Heart right ventricle (tissue), 16 donors: ENCODE measurements at regions not wholly inside any gene's neighbourhood (a gene's known extent, or its start where the extent isn't known, plus 50 kb on each side); places are given as distances from the start of the nearest gene placed in this dataset.

Source experiments
- ATAC-seq, 8 donors: fragments of 200-7000 bp; cut with Tn5 transposase; one replicate each; pipeline ENCODE4 v1.9.1; 2020; ENCODE audit warnings: mild to moderate bottlenecking in 8 of 8, moderate library complexity in 8 of 8, moderate number of reproducible peaks in 1 of 8
- DNase-seq, 2 donors: peaks; one replicate each; pipeline ENCODE4 v3.0.0-alpha.2; 2020
- H3K27ac ChIP-seq, 10 donors: fragments of 200-600 bp; sonication (generic) in 2 of 10; one replicate each; pipeline versions ENCODE4 v1.5.0 to v1.8.0; 2020 to 2022; ENCODE audit warnings: mild to moderate bottlenecking in 3 of 10
- H3K27me3 ChIP-seq, 7 donors: fragments of 200-600 bp; one replicate each; pipeline ENCODE4 v1.8.0; 2021 to 2022; ENCODE audit warnings: mild to moderate bottlenecking in 2 of 7
- H3K36me3 ChIP-seq, 9 donors: fragments of 200-600 bp; sonication (generic) in 1 of 9; one replicate each; pipeline versions ENCODE4 v1.5.0 to v1.8.0; 2020 to 2022; ENCODE audit warnings: mild to moderate bottlenecking in 2 of 9
- H3K4me1 ChIP-seq, 9 donors: fragments of 200-600 bp; sonication (generic) in 1 of 9; one replicate each; pipeline versions ENCODE4 v1.5.0 to v1.8.0; 2020 to 2022; ENCODE audit warnings: mild to moderate bottlenecking in 4 of 9
- H3K4me3 ChIP-seq, 10 donors: fragments of 200-600 bp; sonication (generic) in 2 of 10; one replicate each; pipeline versions ENCODE4 v1.5.0 to v1.8.0; 2020 to 2022; ENCODE audit warnings: mild to moderate bottlenecking in 7 of 10, moderate library complexity in 2 of 10
- H3K9me3 ChIP-seq, 11 donors: fragments of 200-600 bp in 10 of 11; sonication (generic) in 2 of 11; one replicate each; pipeline versions ENCODE4 v1.5.0 to v1.8.0; 2013 to 2022; ENCODE audit warnings: mild to moderate bottlenecking in 2 of 11, control low read depth in 1 of 11, moderate library complexity in 1 of 11
- WGBS, 2 donors: extraction: QIAGEN DNeasy Blood & Tissue Kit; methylation state at CpG; one replicate each; pipeline ENCODE4 v1.1.7; 2013; ENCODE audit warnings: inconsistent platforms in 1 of 2; 5-methylcytosine and 5-hydroxymethylcytosine counted together
- intact Hi-C, 10 donors: fragments of 100-400 bp; cut with DNase I; formaldehyde crosslinking; loops; one replicate each; pipeline versions ENCODE4 v1.11.1 to v1.14.2; 2022
- TF ChIP-seq, protein P1 (sequence below), 9 donors: fragments of 200-600 bp; sonication (generic) in 2 of 9; IDR thresholded peaks; one replicate each; pipeline versions ENCODE4 v1.5.0 to v1.8.0; 2021 to 2022; ENCODE audit warnings: antibody characterized with exemption in 9 of 9, mild to moderate bottlenecking in 5 of 9, moderate library complexity in 1 of 9
- donor health status: Arrhythmogenic right ventricular cardiomyopathy.
- donor health status: ischemic (EF 13 %, LVEDD 7.1; RV severe dilation, severe dysfunction).
- donor health status: healthy with polysubstance abuse.
- donor health status: DM: no; HTN: yes; CAD: no.
- donor health status: DM: no; HTN: no; CAD: no.
- donor health status: ischemic (EF 25% LVEDD 6.9; RV normal size, moderate dysfunction).
- donor health status: ischemic (EF 25% LVEDD 5.7; RV mildly dilated, moderate dysfunction).
- donor health status: healthy.
- donor health status: DM: yes; HTN: yes; CAD: no.
- donor health status: Ischemic cardiomyopathy.
- donor health status: ischemic (EF 35%, LVEDD 5.7; RV mildly dilated, moderate dysfunction).
- donor health status: nonischemic (EF 11% LVEDD 7.7; RV severe dilation, severe dysfunction).
- donor health status: DM: yes; HTN: yes; CAD: no.
- donor health status: PGD.
- donor health status: ischemic (EF 29% LVEDD 5.4; RV normal size, mild dysfunction).
- donor health status: nonischemic (EF 23%, LVEDD 6.1; RV moderate dilation, normal function).

- Histone ChIP-seq H3K4me3 (no peak overlapping the region), H3K27me3 (no peaks in the 10 kb centered on the region), H3K4me1 (no peaks in the 10 kb centered on the region), H3K9me3 (peaks cover 0 to 5% (median 0%) of the 10 kb centered on the region in 11 donors), H3K36me3 (no peaks in the 10 kb centered on the region), H3K27ac (no peak overlapping the region)
- WGBS, 2 donors, result 75 to 76% methylated on average over 5 of the region's 5 CpGs
- intact Hi-C loops, result no loop called here
- no peak for DNase-seq
- no peak for ATAC-seq
- TF ChIP-seq, protein P1, sequence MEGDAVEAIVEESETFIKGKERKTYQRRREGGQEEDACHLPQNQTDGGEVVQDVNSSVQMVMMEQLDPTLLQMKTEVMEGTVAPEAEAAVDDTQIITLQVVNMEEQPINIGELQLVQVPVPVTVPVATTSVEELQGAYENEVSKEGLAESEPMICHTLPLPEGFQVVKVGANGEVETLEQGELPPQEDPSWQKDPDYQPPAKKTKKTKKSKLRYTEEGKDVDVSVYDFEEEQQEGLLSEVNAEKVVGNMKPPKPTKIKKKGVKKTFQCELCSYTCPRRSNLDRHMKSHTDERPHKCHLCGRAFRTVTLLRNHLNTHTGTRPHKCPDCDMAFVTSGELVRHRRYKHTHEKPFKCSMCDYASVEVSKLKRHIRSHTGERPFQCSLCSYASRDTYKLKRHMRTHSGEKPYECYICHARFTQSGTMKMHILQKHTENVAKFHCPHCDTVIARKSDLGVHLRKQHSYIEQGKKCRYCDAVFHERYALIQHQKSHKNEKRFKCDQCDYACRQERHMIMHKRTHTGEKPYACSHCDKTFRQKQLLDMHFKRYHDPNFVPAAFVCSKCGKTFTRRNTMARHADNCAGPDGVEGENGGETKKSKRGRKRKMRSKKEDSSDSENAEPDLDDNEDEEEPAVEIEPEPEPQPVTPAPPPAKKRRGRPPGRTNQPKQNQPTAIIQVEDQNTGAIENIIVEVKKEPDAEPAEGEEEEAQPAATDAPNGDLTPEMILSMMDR (IDR thresholded peaks at IDR 0.05), result no peak
Observed at GRCh38 chr2:21501376-21502027, 377.7 kb downstream of the TDRD15 start.

DNA sequence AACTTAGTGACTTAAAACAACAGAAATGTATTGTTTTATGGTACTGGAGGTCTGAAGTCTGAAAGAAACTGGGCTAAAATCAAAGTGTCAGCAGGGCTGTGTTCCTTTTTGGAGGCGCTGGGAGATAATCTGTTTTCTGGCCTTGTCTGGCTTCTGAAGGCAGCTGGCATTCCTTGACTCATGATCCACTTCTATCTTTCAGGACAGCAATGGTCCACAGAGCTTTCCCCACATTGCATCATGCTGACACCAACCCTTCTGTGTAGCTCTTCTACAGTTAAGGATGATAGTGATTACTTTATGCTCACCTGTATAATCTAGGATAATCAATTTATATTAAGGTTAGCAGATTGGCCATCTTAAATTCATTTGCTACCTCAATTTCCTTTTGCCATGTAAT, 392.1 kb downstream of the TDRD15 start:
- TF ChIP-seq, protein P1 (IDR thresholded peaks at IDR 0.05), result no peak
- H3K36me3 ChIP-seq, result no peaks in the 10 kb centered on the region
- ATAC-seq (no peak), DNase-seq (no peak)
- H3K27me3 ChIP-seq, result no peaks in the 10 kb centered on the region
- intact Hi-C loops, result no loop called here
- H3K4me3 ChIP-seq, result no peak overlapping the region
- WGBS, 2 donors, result 67 to 80% methylated on average over 1 of the region's 1 CpG
- H3K4me1 ChIP-seq, result no peaks in the 10 kb centered on the region
- H3K9me3 ChIP-seq, result no peaks in the 10 kb centered on the region
- H3K27ac ChIP-seq, result no peak overlapping the region

DNA sequence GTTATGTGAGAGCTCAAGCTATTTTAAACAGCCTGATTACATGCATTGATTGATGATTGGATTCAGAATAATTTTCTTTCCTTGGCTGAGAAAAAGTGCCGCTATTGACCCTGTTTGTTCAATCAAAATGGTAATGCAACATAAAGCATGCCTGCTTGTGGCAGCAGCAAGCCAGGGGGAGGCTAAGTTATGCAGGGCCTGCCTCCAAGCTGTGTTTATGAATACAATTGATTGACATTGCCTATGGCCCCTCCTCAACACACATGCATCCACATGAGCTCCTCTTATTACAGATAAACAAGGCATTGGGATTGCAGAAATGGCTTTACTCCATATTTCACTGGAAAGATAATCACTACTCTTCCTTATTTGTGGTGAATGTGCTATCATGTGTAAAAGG, 395.6 kb downstream of the TDRD15 start:
- no peak overlapping the region for H3K4me3 ChIP-seq
- intact Hi-C loops, result no loop called here
- TF ChIP-seq, protein P1 (IDR thresholded peaks at IDR 0.05), result no peak
- no peaks in the 10 kb centered on the region for H3K4me1 ChIP-seq
- peaks cover 0 to 6% (median 0%) of the 10 kb centered on the region in 11 donors for H3K9me3 ChIP-seq
- 89 to 100% methylated on average over 1 of the region's 1 CpG for WGBS, 2 donors
- H3K36me3 ChIP-seq, result no peaks in the 10 kb centered on the region
- ATAC-seq (no peak), DNase-seq (no peak)
- H3K27me3 ChIP-seq, result no peaks in the 10 kb centered on the region
- H3K27ac ChIP-seq, result no peak overlapping the region

- Histone ChIP-seq H3K4me1 (no peaks in the 10 kb centered on the region), H3K4me3 (no peak overlapping the region), H3K27ac (no peak overlapping the region), H3K36me3 (no peaks in the 10 kb centered on the region), H3K27me3 (no peaks in the 10 kb centered on the region), H3K9me3 (peaks cover 0 to 7% (median 0%) of the 10 kb centered on the region in 11 donors)
- DNase-seq (no peak), ATAC-seq (no peak)
- TF ChIP-seq, protein P1 (IDR thresholded peaks at IDR 0.05), result no peak
- WGBS, 2 donors, result 73 to 74% methylated on average over 4 of the region's 4 CpGs
- intact Hi-C loops, result no loop called here
Observed at GRCh38 chr2:21519821-21520220, 396.1 kb downstream of the TDRD15 start.
